Cardiac fibroblast (primary cell): ENCODE measurements at regions not wholly inside any gene's neighbourhood (a gene's known extent, or its start where the extent isn't known, plus 50 kb on each side); places are given as distances from the start of the nearest gene placed in this dataset.

ENCODE experiments used
- DNase-seq, 2 donors: peaks; one replicate each; pipeline versions ENCODE4 v3.0.0 to v3.0.0-alpha.2; 2010; ENCODE audit warnings: low read depth in 2 of 2
- H3K4me3 ChIP-seq, 2 donors: replicated peaks in 1 of 2; 1 replicate in 1 of 2; 2 replicates in 1 of 2; pipeline ENCODE4 v1.5.1; 2011; ENCODE audit warnings: low read depth in 2 of 2, low read length in 2 of 2, mild to moderate bottlenecking in 2 of 2, moderate library complexity in 1 of 2
- CTCF ChIP-seq: IDR thresholded peaks from one replicate; pipeline ENCODE4 v1.5.1; 2011; ENCODE audit warnings: low read depth, mild to moderate bottlenecking, low read length, inconsistent platforms

- H3K4me3 ChIP-seq = no peak overlapping the region
- DNase-seq = no peak
- no peak for TF ChIP-seq CTCF
Measured at GRCh38 chr2:153373510-153374279, 104.9 kb downstream of the RPRM start.

- TF ChIP-seq CTCF = no peak
- no peak overlapping the region for H3K4me3 ChIP-seq
- no peak for DNase-seq
Measured at GRCh38 chr2:153360239-153360638, 118.3 kb downstream of the RPRM start.

- no peak overlapping the region for H3K4me3 ChIP-seq
- TF ChIP-seq CTCF = no peak
- no peak for DNase-seq
Measured at GRCh38 chr2:153354377-153354776, 124.2 kb downstream of the RPRM start.

- no peak for TF ChIP-seq CTCF
- DNase-seq = no peak
- H3K4me3 ChIP-seq = no peak overlapping the region
Measured at GRCh38 chr2:153349603-153350002, 129.0 kb downstream of the RPRM start.

GRCh38 chr2:153347818-153348495 is 130.6 kb downstream of the RPRM start:
- no peak overlapping the region for H3K4me3 ChIP-seq
- TF ChIP-seq CTCF = no peak
- DNase-seq = no peak

- no peak for DNase-seq
- no peak for TF ChIP-seq CTCF
- no peak overlapping the region for H3K4me3 ChIP-seq
Measured at GRCh38 chr2:153320879-153321278, 157.7 kb downstream of the RPRM start.
